Naive thymus-derived CD4-positive, alpha-beta T cell (primary cell): ENCODE measurements at regions not wholly inside any gene's neighbourhood (a gene's known extent, or its start where the extent isn't known, plus 50 kb on each side); places are given as distances from the start of the nearest gene placed in this dataset.
A peak's percentile ranks its signal among the peaks of the same experiment; 100 is the strongest.

Source experiments
- ATAC-seq: fragments of 150-1000 bp; cut with Tn5 transposase; 2 replicates; pipeline ENCODE4 v1.10.0; 2021; ENCODE audit warnings: mild to moderate bottlenecking, moderate library complexity
- CTCF ChIA-PET: fragments of 350-600 bp; sonication (Branson Sonifier 250); formaldehyde crosslinking; loops from one replicate; lab custom pipeline; 2021; ENCODE audit warnings: antibody characterized with exemption; lab: Charles Lee
- POLR2A ChIA-PET: fragments of 350-600 bp; sonication (Branson Sonifier 250); formaldehyde crosslinking; loops from one replicate; lab custom pipeline; 2021; ENCODE audit warnings: antibody characterized with exemption, inconsistent platforms; lab: Charles Lee
- DNase-seq, 9 donors: peaks; one replicate each; pipeline versions ENCODE4 v3.0.0 to v3.0.0-alpha.2; 2020 to 2022; ENCODE audit warnings: mixed read lengths in 1 of 9
- H3K27ac ChIP-seq: one replicate; pipeline ENCODE4 v1.7.0; 2013; ENCODE audit warnings: mild to moderate bottlenecking, low read depth, low read length, moderate library complexity
- H3K27me3 ChIP-seq, 2 donors: one replicate each; pipeline ENCODE4 v1.7.0; 2013; ENCODE audit warnings: low read length in 2 of 2, mild to moderate bottlenecking in 2 of 2, moderate library complexity in 2 of 2; ENCODE audit not compliant: control insufficient read depth in 2 of 2, insufficient read depth in 2 of 2
- H3K36me3 ChIP-seq, 3 experiments: 1 replicate in 2 of 3; 2 replicates in 1 of 3; pipeline ENCODE4 v1.7.0; 2013; ENCODE audit warnings: low read length in 3 of 3, mild to moderate bottlenecking in 3 of 3, moderate library complexity in 1 of 3; ENCODE audit not compliant: insufficient read depth in 3 of 3, control insufficient read depth in 2 of 3
- H3K4me1 ChIP-seq, 2 donors: one replicate each; pipeline ENCODE4 v1.7.0; 2013; ENCODE audit warnings: low read length in 2 of 2, mild to moderate bottlenecking in 2 of 2, moderate library complexity in 1 of 2; ENCODE audit not compliant: control insufficient read depth in 2 of 2, insufficient read depth in 2 of 2
- H3K4me3 ChIP-seq: 2 replicates; pipeline ENCODE4 v1.7.0; 2013; ENCODE audit warnings: mild to moderate bottlenecking, low read length
- H3K9me3 ChIP-seq, 3 experiments: 1 replicate in 2 of 3; 2 replicates in 1 of 3; pipeline ENCODE4 v1.7.0; 2013; ENCODE audit warnings: low read length in 3 of 3; ENCODE audit not compliant: control insufficient read depth in 2 of 3
- H3K27ac Mint-ChIP-seq, 9 donors: one replicate each; pipeline ENCODE4 v1.8.0; 2020 to 2022; ENCODE audit warnings: mixed read lengths in 9 of 9, mild to moderate bottlenecking in 8 of 9, moderate library complexity in 5 of 9, inconsistent platforms in 2 of 9
- H3K27me3 Mint-ChIP-seq, 5 donors: one replicate each; pipeline ENCODE4 v1.8.0; 2021 to 2022; ENCODE audit warnings: mixed read lengths in 5 of 5, mild to moderate bottlenecking in 1 of 5
- H3K36me3 Mint-ChIP-seq, 5 donors: one replicate each; pipeline ENCODE4 v1.8.0; 2020 to 2022; ENCODE audit warnings: mixed read lengths in 5 of 5, mild to moderate bottlenecking in 3 of 5, inconsistent platforms in 1 of 5
- H3K4me1 Mint-ChIP-seq, 7 donors: one replicate each; pipeline ENCODE4 v1.8.0; 2020 to 2022; ENCODE audit warnings: mixed read lengths in 7 of 7, mild to moderate bottlenecking in 3 of 7, inconsistent platforms in 1 of 7
- H3K4me3 Mint-ChIP-seq, 10 donors: one replicate each; pipeline ENCODE4 v1.8.0; 2020 to 2022; ENCODE audit warnings: mild to moderate bottlenecking in 10 of 10, mixed read lengths in 10 of 10, moderate library complexity in 6 of 10, inconsistent platforms in 2 of 10
- H3K9me3 Mint-ChIP-seq, 11 donors: one replicate each; pipeline ENCODE4 v1.8.0; 2020 to 2022; ENCODE audit warnings: mixed read lengths in 11 of 11, mild to moderate bottlenecking in 4 of 11, inconsistent platforms in 1 of 11, moderate library complexity in 1 of 11
- intact Hi-C, 2 donors: fragments of 100-400 bp; cut with micrococcal nuclease; formaldehyde crosslinking; loops; one replicate each; pipeline ENCODE4 v1.15.1; 2023

DNA sequence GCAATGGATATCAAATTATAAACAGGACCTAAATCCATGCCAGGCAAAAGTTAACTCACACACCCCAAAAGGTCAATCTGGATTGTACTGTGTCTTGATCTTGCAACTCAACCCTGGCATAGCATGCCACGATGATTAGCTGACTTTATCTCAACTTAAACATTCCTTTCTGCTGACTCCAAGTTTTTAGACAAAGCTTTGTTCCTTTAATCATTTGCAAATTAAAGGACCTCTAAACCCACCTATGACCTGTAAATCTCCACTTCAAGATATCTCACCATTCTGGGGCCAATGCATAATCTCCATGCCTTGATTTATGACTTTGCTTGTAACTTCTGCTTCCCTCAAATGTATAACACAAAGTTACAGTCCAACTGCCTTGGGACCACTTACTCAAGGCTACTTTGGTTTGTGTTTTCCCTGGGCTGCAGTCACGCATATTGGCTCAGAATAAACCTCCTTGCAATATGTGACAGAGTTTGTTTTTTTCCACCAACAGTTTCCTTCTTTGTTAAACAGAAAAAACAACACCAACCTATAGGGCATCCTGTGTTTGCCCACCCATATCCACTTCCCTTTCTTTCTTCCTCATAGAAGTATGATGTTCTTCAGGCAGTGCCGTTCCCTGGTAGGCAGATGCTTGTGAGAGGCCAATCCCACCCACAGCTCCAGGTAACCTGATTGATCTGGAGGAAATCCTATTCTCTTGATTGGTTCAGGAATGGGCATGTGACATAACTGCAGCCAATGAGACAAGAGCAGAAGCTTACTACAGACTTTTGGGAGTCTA lies 390.6 kb upstream of the ERCC4 start:
- no peaks in the 10 kb centered on the region for H3K36me3 ChIP-seq
- ATAC-seq, result no peak
- no peak overlapping the region for H3K4me3 Mint-ChIP-seq
- no peaks in the 10 kb centered on the region for H3K4me1 Mint-ChIP-seq
- no peaks in the 10 kb centered on the region for H3K9me3 ChIP-seq
- CTCF ChIA-PET, result no interaction called here
- no peak overlapping the region for H3K4me3 ChIP-seq
- intact Hi-C loops, result no loop called here
- DNase-seq, result no peak
- POLR2A ChIA-PET, result no interaction called here
- H3K4me1 ChIP-seq, result no peaks in the 10 kb centered on the region
- peaks cover 0 to 4% (median 0%) of the 10 kb centered on the region in 5 donors for H3K27me3 Mint-ChIP-seq
- H3K27ac ChIP-seq, result no peak overlapping the region
- H3K9me3 Mint-ChIP-seq, result peaks cover 0 to 20% (median 6%) of the 10 kb centered on the region in 11 donors
- no peaks in the 10 kb centered on the region for H3K36me3 Mint-ChIP-seq
- H3K27me3 ChIP-seq, result no peaks in the 10 kb centered on the region
- no peak overlapping the region for H3K27ac Mint-ChIP-seq

DNA sequence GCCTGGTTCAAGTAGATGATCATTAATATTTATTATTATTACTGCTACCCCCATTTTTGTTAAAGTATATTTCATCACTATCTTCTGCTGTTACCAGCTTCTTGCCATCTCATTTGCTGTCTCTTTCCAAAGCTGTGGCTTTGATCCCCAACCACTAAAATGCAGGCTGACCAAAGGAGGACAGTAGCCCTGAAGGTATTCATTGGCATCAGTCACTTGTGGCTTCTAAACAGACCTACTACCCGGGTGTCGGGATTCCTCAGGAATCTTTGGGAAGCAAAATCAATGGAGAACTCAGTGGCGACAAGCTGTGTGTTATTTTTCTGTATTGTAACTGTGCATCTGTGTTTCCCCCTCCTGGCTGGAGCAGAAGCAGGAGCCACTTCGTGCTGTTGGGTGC lies 379.2 kb upstream of the ERCC4 start:
- H3K36me3 ChIP-seq, result no peaks in the 10 kb centered on the region
- Mint-ChIP-seq H3K27me3 (peaks cover 0 to 14% (median 3%) of the 10 kb centered on the region in 5 donors), H3K4me1 (no peaks in the 10 kb centered on the region), H3K27ac (no peak overlapping the region), H3K9me3 (peaks cover 0 to 10% (median 6%) of the 10 kb centered on the region in 11 donors), H3K4me3 (no peak overlapping the region), H3K36me3 (no peaks in the 10 kb centered on the region)
- no peaks in the 10 kb centered on the region for H3K9me3 ChIP-seq
- H3K4me3 ChIP-seq, result no peak overlapping the region
- POLR2A ChIA-PET, result no interaction called here
- ATAC-seq, result no peak
- no peaks in the 10 kb centered on the region for H3K4me1 ChIP-seq
- CTCF ChIA-PET, result no interaction called here
- no peak for DNase-seq
- intact Hi-C loops, result no loop called here
- no peaks in the 10 kb centered on the region for H3K27me3 ChIP-seq
- H3K27ac ChIP-seq, result no peak overlapping the region

DNA sequence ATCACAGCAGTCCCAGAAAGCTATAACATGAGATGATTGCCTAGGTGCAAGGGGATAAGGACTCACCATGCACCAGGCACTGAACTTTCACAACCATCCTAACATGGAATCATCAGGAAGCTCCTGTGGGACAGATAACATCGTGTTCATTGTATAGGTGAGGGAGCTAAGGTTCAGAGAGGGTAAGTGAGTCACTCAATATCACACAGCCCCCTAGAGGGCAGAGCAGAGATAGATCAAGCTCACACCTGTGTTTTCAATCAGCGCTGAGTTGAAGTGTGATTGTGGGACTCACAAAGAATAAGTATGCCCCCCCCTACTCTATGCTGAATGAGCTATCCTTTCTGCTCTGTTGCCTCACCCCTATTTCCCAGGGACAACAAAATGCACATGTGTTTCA lies 377.7 kb upstream of the ERCC4 start:
- DNase-seq (no peak), ATAC-seq (no peak)
- ChIA-PET POLR2A (no interaction called here), CTCF (no interaction called here)
- no peak overlapping the region for H3K4me3 Mint-ChIP-seq
- intact Hi-C loops, result no loop called here
- H3K36me3 ChIP-seq, result no peaks in the 10 kb centered on the region
- peaks cover 0 to 11% (median 3%) of the 10 kb centered on the region in 5 donors for H3K27me3 Mint-ChIP-seq
- no peak overlapping the region for H3K4me3 ChIP-seq
- H3K9me3 Mint-ChIP-seq, result peaks cover 0 to 9% (median 6%) of the 10 kb centered on the region in 11 donors
- no peak overlapping the region for H3K27ac ChIP-seq
- no peaks in the 10 kb centered on the region for H3K9me3 ChIP-seq
- no peak overlapping the region for H3K27ac Mint-ChIP-seq
- H3K4me1 Mint-ChIP-seq, result no peaks in the 10 kb centered on the region
- no peaks in the 10 kb centered on the region for H3K27me3 ChIP-seq
- no peaks in the 10 kb centered on the region for H3K4me1 ChIP-seq
- H3K36me3 Mint-ChIP-seq, result no peaks in the 10 kb centered on the region

DNA sequence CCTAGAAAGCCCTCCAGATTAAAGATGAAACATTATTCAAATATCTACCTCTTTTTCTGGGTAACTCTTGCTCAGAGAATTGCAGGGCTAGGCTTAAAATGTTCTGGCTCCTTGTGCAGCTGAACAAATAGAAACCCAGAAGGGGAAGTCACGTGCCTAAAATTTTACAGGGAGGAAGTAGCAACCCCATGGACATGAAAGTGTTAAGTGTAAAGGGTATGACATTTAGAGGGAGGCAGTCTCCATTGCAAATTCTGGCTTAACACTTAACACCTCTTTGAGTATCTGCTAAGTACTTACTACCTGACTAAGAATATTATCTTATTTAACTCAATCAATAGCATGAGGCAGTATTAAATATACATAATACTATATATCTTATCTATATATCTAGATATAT lies 376.1 kb upstream of the ERCC4 start:
- H3K27ac Mint-ChIP-seq, result no peak overlapping the region

DNA sequence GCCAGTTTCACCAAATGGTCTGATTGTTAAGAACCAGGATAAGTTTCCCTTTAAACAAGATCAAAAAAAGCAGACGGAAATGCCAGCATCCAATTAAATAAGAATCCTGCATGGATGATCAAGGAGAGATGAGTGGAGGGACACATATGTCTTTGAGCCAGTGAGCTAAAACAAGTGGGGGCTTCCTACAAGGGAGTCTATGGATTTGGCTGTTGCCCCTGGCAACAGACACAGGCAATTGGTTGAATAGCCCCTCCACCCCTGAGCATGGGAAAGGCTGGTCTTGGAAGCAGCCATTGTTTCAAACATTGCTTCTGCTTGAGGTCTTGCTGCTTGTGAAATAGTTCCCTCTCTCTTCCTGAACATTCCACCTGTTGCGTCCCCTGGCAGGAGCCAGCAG lies 374.7 kb upstream of the ERCC4 start:
- H3K36me3 Mint-ChIP-seq, result no peaks in the 10 kb centered on the region
- no peak for ATAC-seq
- Histone ChIP-seq H3K36me3 (no peaks in the 10 kb centered on the region), H3K4me1 (no peaks in the 10 kb centered on the region), H3K4me3 (no peak overlapping the region), H3K27me3 (no peaks in the 10 kb centered on the region), H3K9me3 (no peaks in the 10 kb centered on the region), H3K27ac (no peak overlapping the region)
- ChIA-PET POLR2A (no interaction called here), CTCF (no interaction called here)
- peaks cover 0 to 11% (median 3%) of the 10 kb centered on the region in 5 donors for H3K27me3 Mint-ChIP-seq
- DNase-seq, result no peak
- intact Hi-C loops, result no loop called here
- H3K4me3 Mint-ChIP-seq, result no peak overlapping the region
- peaks cover 0 to 6% (median 0%) of the 10 kb centered on the region in 11 donors for H3K9me3 Mint-ChIP-seq
- no peaks in the 10 kb centered on the region for H3K4me1 Mint-ChIP-seq
- peak overlapping the region in 1 of 9 donors; percentile 60 for H3K27ac Mint-ChIP-seq

More for the DNA sequence above, 376.1 kb upstream of the ERCC4 start:
- Histone ChIP-seq H3K27ac (no peak overlapping the region), H3K4me3 (no peak overlapping the region), H3K9me3 (no peaks in the 10 kb centered on the region), H3K27me3 (no peaks in the 10 kb centered on the region), H3K36me3 (no peaks in the 10 kb centered on the region), H3K4me1 (no peaks in the 10 kb centered on the region)
- ATAC-seq (no peak), DNase-seq (no peak)
- CTCF ChIA-PET, result no interaction called here
- Mint-ChIP-seq H3K36me3 (no peaks in the 10 kb centered on the region), H3K27me3 (peaks cover 0 to 11% (median 3%) of the 10 kb centered on the region in 5 donors), H3K4me3 (no peak overlapping the region), H3K9me3 (peaks cover 0 to 9% (median 6%) of the 10 kb centered on the region in 11 donors), H3K4me1 (no peaks in the 10 kb centered on the region)
- intact Hi-C loops, result no loop called here
- POLR2A ChIA-PET, result no interaction called here

DNA sequence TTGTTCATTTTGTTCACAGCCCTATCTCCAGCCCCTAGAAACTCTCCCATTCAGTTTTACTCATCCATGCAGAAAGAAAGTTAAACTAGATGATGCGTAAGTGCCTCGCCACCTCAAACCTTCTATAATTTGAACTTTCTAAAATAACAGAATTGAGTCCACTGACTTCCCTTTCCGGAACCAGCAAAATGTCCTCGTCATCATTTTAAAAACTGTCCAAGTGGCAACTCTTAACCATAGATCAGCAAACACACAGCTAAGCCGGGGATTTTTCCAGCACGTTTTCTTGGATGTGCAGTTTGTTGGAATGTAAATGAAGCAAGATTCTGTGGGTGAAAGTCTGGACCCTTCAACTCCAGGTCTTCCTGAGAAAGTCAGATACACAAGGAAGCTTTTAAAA lies 369.7 kb upstream of the ERCC4 start:
- CTCF ChIA-PET, result no interaction called here
- no peaks in the 10 kb centered on the region for H3K4me1 ChIP-seq
- Mint-ChIP-seq H3K4me1 (no peaks in the 10 kb centered on the region), H3K27ac (no peak overlapping the region), H3K36me3 (no peaks in the 10 kb centered on the region), H3K4me3 (no peak overlapping the region), H3K9me3 (peaks cover 0 to 7% (median under 1%) of the 10 kb centered on the region in 11 donors), H3K27me3 (peaks cover 0 to 11% (median 0%) of the 10 kb centered on the region in 5 donors)
- H3K27ac ChIP-seq, result no peak overlapping the region
- POLR2A ChIA-PET, result no interaction called here
- no peaks in the 10 kb centered on the region for H3K27me3 ChIP-seq
- intact Hi-C loops, result no loop called here
- no peaks in the 10 kb centered on the region for H3K9me3 ChIP-seq
- ATAC-seq (no peak), DNase-seq (no peak)
- H3K36me3 ChIP-seq, result no peaks in the 10 kb centered on the region
- no peak overlapping the region for H3K4me3 ChIP-seq
